AG04450 (cell line): ENCODE measurements at regions not wholly inside any gene's neighbourhood (a gene's known extent, or its start where the extent isn't known, plus 50 kb on each side); places are given as distances from the start of the nearest gene placed in this dataset.

ENCODE experiments used
- CTCF ChIA-PET: fragments of 300-600, 350-600 bp; formaldehyde crosslinking; extraction: SDS; loops from one replicate; lab custom pipeline; 2022; ENCODE audit warnings: antibody characterized with exemption, inconsistent platforms; lab: Charles Lee
- POLR2A ChIA-PET: fragments of 350-600 bp; formaldehyde crosslinking; extraction: SDS; loops from one replicate; lab custom pipeline; 2021; ENCODE audit warnings: antibody characterized with exemption, inconsistent platforms; lab: Yijun Ruan, JAX
- DNase-seq: peaks from one replicate; pipeline ENCODE4 v3.0.0-alpha.2; 2011; ENCODE audit warnings: low read depth, low spot score
- H3K27ac ChIP-seq: one replicate; pipeline ENCODE4 v1.5.1; 2012; ENCODE audit warnings: low read depth, low read length, control low read depth
- H3K27me3 ChIP-seq: one replicate; pipeline ENCODE4 v1.6.0; 2012; ENCODE audit warnings: low read length; ENCODE audit not compliant: control insufficient read depth, insufficient read depth
- H3K4me3 ChIP-seq: 2 replicates; pipeline ENCODE4 v1.5.1; 2011; ENCODE audit warnings: mild to moderate bottlenecking, low read depth, low read length, control low read depth
- H3K9me3 ChIP-seq: 2 replicates; pipeline ENCODE4 v1.5.1; 2012; ENCODE audit warnings: low read length; ENCODE audit not compliant: control insufficient read depth, insufficient read depth
- CTCF ChIP-seq: IDR thresholded peaks from 2 replicates; pipeline ENCODE4 v1.5.1; 2011; ENCODE audit warnings: low read depth, low read length, control low read depth, inconsistent platforms

GRCh38 chr13:73842626-73843025 is 291.6 kb downstream of the KLF12 start:
- TF ChIP-seq CTCF, result no peak
- POLR2A ChIA-PET, result no interaction called here
- CTCF ChIA-PET, result interaction anchor here (1.0 to 1.2 kb wide), 2 partner anchors 9 to 1377 kb away, joined by 3 to 4 read pairs; no protein-coding TSS in a partner anchor
- no peaks in the 10 kb centered on the region for H3K9me3 ChIP-seq
- no peaks in the 10 kb centered on the region for H3K27me3 ChIP-seq
- H3K27ac ChIP-seq, result no peak overlapping the region
- H3K4me3 ChIP-seq, result no peak overlapping the region
- DNase-seq, result no peak

- POLR2A ChIA-PET, result no interaction called here
- no peak for TF ChIP-seq CTCF
- no peaks in the 10 kb centered on the region for H3K27me3 ChIP-seq
- CTCF ChIA-PET, result interaction anchor here (0.6 to 1.2 kb wide), 3 partner anchors 8 to 1377 kb away, joined by 3 to 4 read pairs (median 3); no protein-coding TSS in a partner anchor
- no peak overlapping the region for H3K4me3 ChIP-seq
- H3K9me3 ChIP-seq, result no peaks in the 10 kb centered on the region
- H3K27ac ChIP-seq, result no peak overlapping the region
- no peak for DNase-seq
These were observed 292.0 kb downstream of the KLF12 start for GRCh38 chr13:73842184-73842583.

- no peak for TF ChIP-seq CTCF
- Histone ChIP-seq H3K9me3 (no peaks in the 10 kb centered on the region), H3K27ac (no peak overlapping the region), H3K4me3 (no peak overlapping the region), H3K27me3 (no peaks in the 10 kb centered on the region)
- POLR2A ChIA-PET, result no interaction called here
- CTCF ChIA-PET, result interaction anchor here (3.4 kb wide), 1 partner anchor 11 kb away, joined by 24 read pairs; no protein-coding TSS in a partner anchor
- DNase-seq, result no peak
These were observed 297.1 kb downstream of the KLF12 start for GRCh38 chr13:73837147-73837546.

GRCh38 chr13:73835138-73835721 is 299.0 kb downstream of the KLF12 start:
- Histone ChIP-seq H3K9me3 (no peaks in the 10 kb centered on the region), H3K27ac (no peak overlapping the region), H3K4me3 (no peak overlapping the region), H3K27me3 (no peaks in the 10 kb centered on the region)
- no peak for DNase-seq
- CTCF ChIA-PET, result interaction anchor here (0.6 to 3.4 kb wide), 17 partner anchors 9 to 474 kb away, joined by 3 to 24 read pairs (median 3); no protein-coding TSS in a partner anchor
- peak; percentile 63 for TF ChIP-seq CTCF
- POLR2A ChIA-PET, result no interaction called here

- H3K4me3 ChIP-seq, result no peak overlapping the region
- no peaks in the 10 kb centered on the region for H3K9me3 ChIP-seq
- H3K27me3 ChIP-seq, result no peaks in the 10 kb centered on the region
- peak; percentile 29 for DNase-seq
- POLR2A ChIA-PET, result no interaction called here
- no peak for TF ChIP-seq CTCF
- H3K27ac ChIP-seq, result no peak overlapping the region
- CTCF ChIA-PET, result interaction anchor here (0.5 to 1.2 kb wide), 4 partner anchors 9 to 1386 kb away, joined by 3 to 9 read pairs (median 4); no protein-coding TSS in a partner anchor
These were observed 300.7 kb downstream of the KLF12 start for GRCh38 chr13:73833325-73834070.
